HT1080 (cell line): ENCODE measurements at regions not wholly inside any gene's neighbourhood (a gene's known extent, or its start where the extent isn't known, plus 50 kb on each side); places are given as distances from the start of the nearest gene placed in this dataset.

Experiments used
- DNase-seq: peaks from one replicate; pipeline ENCODE4 v3.0.0-alpha.2; 2015; ENCODE audit warnings: low read depth

GRCh38 chr3:16807391-16807790 lies 77.4 kb upstream of the PLCL2 start:
- peak; percentile 21 for DNase-seq

GRCh38 chr3:16808393-16809107 lies 76.2 kb upstream of the PLCL2 start:
- DNase-seq, result no peak

GRCh38 chr3:16809482-16809881 lies 75.3 kb upstream of the PLCL2 start:
- no peak for DNase-seq

- no peak for DNase-seq
These were observed 74.8 kb upstream of the PLCL2 start for GRCh38 chr3:16809993-16810392.

GRCh38 chr3:16810593-16811367 lies 74.0 kb upstream of the PLCL2 start:
- DNase-seq, result no peak

GRCh38 chr3:16811950-16812349 lies 72.8 kb upstream of the PLCL2 start:
- DNase-seq, result no peak

- no peak for DNase-seq
These were observed 71.4 kb upstream of the PLCL2 start for GRCh38 chr3:16813336-16813735.

- DNase-seq, result no peak
These were observed 68.5 kb upstream of the PLCL2 start for GRCh38 chr3:16816048-16816780.

- DNase-seq, result no peak
These were observed 67.6 kb upstream of the PLCL2 start for GRCh38 chr3:16817197-16817596.

- DNase-seq, result no peak
These were observed 66.6 kb upstream of the PLCL2 start for GRCh38 chr3:16818194-16818593.

GRCh38 chr3:16818945-16819344 lies 65.8 kb upstream of the PLCL2 start:
- no peak for DNase-seq

GRCh38 chr3:16820485-16820884 lies 64.3 kb upstream of the PLCL2 start:
- no peak for DNase-seq

- DNase-seq, result no peak
These were observed 63.7 kb upstream of the PLCL2 start for GRCh38 chr3:16821053-16821452.

GRCh38 chr3:16824081-16824696 lies 60.6 kb upstream of the PLCL2 start:
- DNase-seq, result no peak

- DNase-seq, result no peak
These were observed 59.0 kb upstream of the PLCL2 start for GRCh38 chr3:16825617-16826204.

GRCh38 chr3:16828815-16829214 lies 55.9 kb upstream of the PLCL2 start:
- DNase-seq, result peak; percentile 70

- DNase-seq, result no peak
These were observed 52.9 kb upstream of the PLCL2 start for GRCh38 chr3:16831846-16832245.

GRCh38 chr3:16834214-16834613 lies 50.5 kb upstream of the PLCL2 start:
- no peak for DNase-seq

GRCh38 chr3:16834753-16835152 lies 50.0 kb upstream of the PLCL2 start:
- no peak for DNase-seq
